ENCODE measurements at regions not wholly inside any gene's neighbourhood (a gene's known extent, or its start where the extent isn't known, plus 50 kb on each side); places are given as distances from the start of the nearest gene placed in this dataset.

DNA sequence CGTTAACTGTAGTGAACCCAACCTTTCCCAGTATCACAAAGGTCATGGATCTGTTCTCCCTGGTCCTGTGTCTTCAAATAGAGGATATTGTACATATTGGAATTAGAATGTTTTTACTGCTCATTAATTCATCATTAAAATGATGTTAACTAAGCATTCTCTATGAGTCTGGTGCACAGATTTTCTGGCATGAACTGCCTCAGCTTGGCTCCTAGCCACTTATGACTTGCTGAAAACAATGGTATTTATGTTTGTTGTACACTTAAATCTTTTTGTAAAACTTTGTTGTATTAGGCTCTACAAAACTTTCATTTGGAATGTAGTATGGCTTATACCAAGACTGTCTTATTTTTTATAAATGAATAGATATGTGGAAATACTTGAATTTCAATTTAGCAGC is 329.4 kb downstream of the TFEC start:
- no peak for TF ChIP-seq CTCF (conservative IDR thresholded peaks at IDR 0.05; ENCODE audit: low read depth, low read length)
- no peak for TF ChIP-seq EZH2 (IDR thresholded peaks at IDR 0.05; ENCODE audit: borderline replicate concordance, low read depth, low read length, poor library complexity, severe bottlenecking)

All from A673 (cell line).